ENCODE measurements at regions not wholly inside any gene's neighbourhood (a gene's known extent, or its start where the extent isn't known, plus 50 kb on each side); places are given as distances from the start of the nearest gene placed in this dataset.

DNA sequence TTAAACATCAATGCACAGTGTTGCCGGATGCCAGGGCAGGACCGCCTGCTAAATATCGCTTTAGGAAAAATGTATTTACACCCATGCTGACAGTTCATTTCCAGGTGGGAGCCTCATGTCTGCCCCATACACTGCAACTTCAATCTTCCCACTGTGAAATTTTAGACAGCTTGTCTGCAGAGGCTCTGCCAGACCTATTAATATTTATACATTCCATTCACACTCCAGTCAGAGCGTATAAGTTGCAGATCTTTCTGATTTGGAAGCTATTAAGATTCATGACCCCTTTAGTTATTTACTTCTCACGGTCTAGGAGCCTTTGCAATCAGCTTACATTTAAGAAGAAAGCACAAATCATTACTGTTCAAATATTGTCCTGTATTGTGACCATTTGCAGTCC is 357.4 kb downstream of the ATP23 start:
- TF ChIP-seq, protein P1, sequence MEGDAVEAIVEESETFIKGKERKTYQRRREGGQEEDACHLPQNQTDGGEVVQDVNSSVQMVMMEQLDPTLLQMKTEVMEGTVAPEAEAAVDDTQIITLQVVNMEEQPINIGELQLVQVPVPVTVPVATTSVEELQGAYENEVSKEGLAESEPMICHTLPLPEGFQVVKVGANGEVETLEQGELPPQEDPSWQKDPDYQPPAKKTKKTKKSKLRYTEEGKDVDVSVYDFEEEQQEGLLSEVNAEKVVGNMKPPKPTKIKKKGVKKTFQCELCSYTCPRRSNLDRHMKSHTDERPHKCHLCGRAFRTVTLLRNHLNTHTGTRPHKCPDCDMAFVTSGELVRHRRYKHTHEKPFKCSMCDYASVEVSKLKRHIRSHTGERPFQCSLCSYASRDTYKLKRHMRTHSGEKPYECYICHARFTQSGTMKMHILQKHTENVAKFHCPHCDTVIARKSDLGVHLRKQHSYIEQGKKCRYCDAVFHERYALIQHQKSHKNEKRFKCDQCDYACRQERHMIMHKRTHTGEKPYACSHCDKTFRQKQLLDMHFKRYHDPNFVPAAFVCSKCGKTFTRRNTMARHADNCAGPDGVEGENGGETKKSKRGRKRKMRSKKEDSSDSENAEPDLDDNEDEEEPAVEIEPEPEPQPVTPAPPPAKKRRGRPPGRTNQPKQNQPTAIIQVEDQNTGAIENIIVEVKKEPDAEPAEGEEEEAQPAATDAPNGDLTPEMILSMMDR (IDR thresholded peaks at IDR 0.05), result no peak
- no peak for TF ChIP-seq POLR2A (IDR thresholded peaks at IDR 0.05)

All from esophagus squamous epithelium (tissue), 4 donors.